ENCODE measurements at regions not wholly inside any gene's neighbourhood (a gene's known extent, or its start where the extent isn't known, plus 50 kb on each side); places are given as distances from the start of the nearest gene placed in this dataset.

GRCh38 chr5:133890776-133891280 is 77.6 kb downstream of the C5orf15 start:
- no peak overlapping the region for H3K9ac ChIP-seq (ENCODE audit: control insufficient read depth, insufficient read depth, low read length)
- H3K27ac ChIP-seq (ENCODE audit: control insufficient read depth, insufficient read depth): no peak overlapping the region
- intact Hi-C loops (cut with micrococcal nuclease; ENCODE audit: unreplicated experiment) (no loop called here), in situ Hi-C loops (cut with MboI) (no loop called here)
- no peak for FAIRE-seq
- no peaks in the 10 kb centered on the region for H3K36me3 ChIP-seq (ENCODE audit: control insufficient read depth in 2 of 2, insufficient read depth in 2 of 2, low read length in 1 of 2)
- H2AFZ ChIP-seq (ENCODE audit: control insufficient read depth, low read depth, low read length): no peak overlapping the region
- no peak for ATAC-seq
- BruUV-seq (replicated peaks): no TSS peak
- no peak for DNase-seq (ENCODE audit: low read depth, low spot score)
- ChIA-PET CTCF (interaction anchor here (0.6 kb wide), 1 partner anchor 9 kb away, joined by 3 read pairs; no protein-coding TSS in a partner anchor), RAD21 (ENCODE audit: unreplicated experiment) (no interaction called here), SMC1A (ENCODE audit: uncharacterized antibody, unreplicated experiment) (no interaction called here), POLR2A (no interaction called here)
- no peaks in the 10 kb centered on the region for H3K4me1 ChIP-seq (ENCODE audit: control insufficient read depth, insufficient read depth, low read length)
- H3K4me3 ChIP-seq: no peak overlapping the region
- H3K79me2 ChIP-seq (ENCODE audit: control insufficient read depth, insufficient read depth, low read length): no peaks in the 10 kb centered on the region
- H4K20me1 ChIP-seq (ENCODE audit: control insufficient read depth, insufficient read depth): no peaks in the 10 kb centered on the region
- H3K4me2 ChIP-seq (ENCODE audit: control insufficient read depth, insufficient read depth): no peak overlapping the region
- H3K27me3 ChIP-seq (replicated peaks in 1 of 2; ENCODE audit: control insufficient read depth in 2 of 2, insufficient read depth in 2 of 2, low read length in 1 of 2): no peaks in the 10 kb centered on the region
- 54% methylated on average over 1 of the region's 1 CpG for WGBS (ENCODE audit: insufficient coverage, insufficient replicate concordance, low lambda C conversion rate, missing lambda C conversion rate)
- no peaks in the 10 kb centered on the region for H3K9me3 ChIP-seq (replicated peaks; ENCODE audit: control insufficient read depth, insufficient read depth, low read length)
- no peak for TF ChIP-seq ZNF622 (IDR thresholded peaks at IDR 0.05)
- no peak for TF ChIP-seq ZNF274 (IDR thresholded peaks at IDR 0.05; ENCODE audit: insufficient read depth, insufficient read length)
- TF ChIP-seq IRF3 (IDR thresholded peaks at IDR 0.05): no peak
- no peak for TF ChIP-seq E4F1 (IDR thresholded peaks at IDR 0.05; ENCODE audit: borderline replicate concordance, partially characterized antibody)
- no peak for TF ChIP-seq CHD1 (IDR thresholded peaks at IDR 0.05; ENCODE audit: low read depth, low read length)
- no peak for TF ChIP-seq SKIL (IDR thresholded peaks at IDR 0.05; ENCODE audit: low read depth, poor library complexity, severe bottlenecking)
- no peak for TF ChIP-seq IRF5 (IDR thresholded peaks at IDR 0.05; ENCODE audit: borderline replicate concordance)
- no peak for TF ChIP-seq SMARCA5 (IDR thresholded peaks at IDR 0.05)
- no peak for TF ChIP-seq ZNF384 (IDR thresholded peaks at IDR 0.05; ENCODE audit: borderline replicate concordance, low read depth, low read length)
- no peak for TF ChIP-seq ZBTB33 (IDR thresholded peaks at IDR 0.05)
- no peak for TF ChIP-seq CBX5 (IDR thresholded peaks at IDR 0.05; ENCODE audit: low read depth)
- TF ChIP-seq CTCF (IDR thresholded peaks at IDR 0.05 in 2 of 3, conservative IDR thresholded peaks at IDR 0.05 in 1 of 3; ENCODE audit: control insufficient read depth in 2 of 3, extremely low read depth in 1 of 3, insufficient read depth in 1 of 3, low read depth in 3 of 3, low read length in 3 of 3): no peak
- no peak for TF ChIP-seq JUND (IDR thresholded peaks at IDR 0.05; ENCODE audit: low read depth, low read length)
- TF ChIP-seq TCF12 (IDR thresholded peaks at IDR 0.05; ENCODE audit: low read depth, low read length): no peak
